DMS114 treated with DMSO at 0.1 percent for 48 hours (cell line): ENCODE measurements at regions not wholly inside any gene's neighbourhood (a gene's known extent, or its start where the extent isn't known, plus 50 kb on each side); places are given as distances from the start of the nearest gene placed in this dataset.

Experiments used
- DNase-seq: peaks from one replicate; lab custom pipeline; 2025; ENCODE audit not compliant: unreplicated experiment; lab: John Stamatoyannopoulos, UW

- no peak for DNase-seq
These were observed 53.8 kb upstream of the VCX start for GRCh38 chrX:7789200-7789599.

GRCh38 chrX:7788334-7788733, 54.6 kb upstream of the VCX start:
- DNase-seq = no peak

GRCh38 chrX:7787714-7788113, 55.3 kb upstream of the VCX start:
- DNase-seq = no peak

GRCh38 chrX:7784580-7784979, 58.4 kb upstream of the VCX start:
- no peak for DNase-seq

- no peak for DNase-seq
These were observed 63.3 kb upstream of the VCX start for GRCh38 chrX:7779644-7780043.

GRCh38 chrX:7775987-7776386, 67.0 kb upstream of the VCX start:
- DNase-seq = no peak

- DNase-seq = no peak
These were observed 71.1 kb upstream of the VCX start for GRCh38 chrX:7771788-7772438.

GRCh38 chrX:7759830-7760229, 83.1 kb upstream of the VCX start:
- DNase-seq = no peak

GRCh38 chrX:7746856-7747255, 96.1 kb upstream of the VCX start:
- no peak for DNase-seq

GRCh38 chrX:7730071-7730470, 112.9 kb upstream of the VCX start:
- no peak for DNase-seq

- DNase-seq = no peak
These were observed 122.5 kb upstream of the VCX start for GRCh38 chrX:7720519-7720918.

GRCh38 chrX:7714351-7714750, 128.6 kb upstream of the VCX start:
- DNase-seq = no peak

- no peak for DNase-seq
These were observed 131.8 kb upstream of the VCX start for GRCh38 chrX:7711167-7711566.

GRCh38 chrX:7709845-7710244, 133.1 kb upstream of the VCX start:
- DNase-seq = no peak

- DNase-seq = no peak
These were observed 136.9 kb upstream of the VCX start for GRCh38 chrX:7706032-7706431.

GRCh38 chrX:7704205-7704604, 138.8 kb upstream of the VCX start:
- no peak for DNase-seq

- DNase-seq = no peak
These were observed 144.7 kb upstream of the VCX start for GRCh38 chrX:7698248-7698647.

GRCh38 chrX:7690842-7691241, 152.1 kb upstream of the VCX start:
- DNase-seq = no peak

GRCh38 chrX:7689791-7690412, 153.1 kb upstream of the VCX start:
- DNase-seq = no peak

GRCh38 chrX:7680181-7680580, 162.8 kb upstream of the VCX start:
- DNase-seq = no peak

- no peak for DNase-seq
These were observed 188.7 kb upstream of the VCX start for GRCh38 chrX:7654316-7654715.

- DNase-seq = no peak
These were observed 195.1 kb upstream of the VCX start for GRCh38 chrX:7647831-7648230.

GRCh38 chrX:7641141-7641540, 201.8 kb upstream of the VCX start:
- DNase-seq = no peak
